ENCODE measurements at regions not wholly inside any gene's neighbourhood (a gene's known extent, or its start where the extent isn't known, plus 50 kb on each side); places are given as distances from the start of the nearest gene placed in this dataset.

DNA sequence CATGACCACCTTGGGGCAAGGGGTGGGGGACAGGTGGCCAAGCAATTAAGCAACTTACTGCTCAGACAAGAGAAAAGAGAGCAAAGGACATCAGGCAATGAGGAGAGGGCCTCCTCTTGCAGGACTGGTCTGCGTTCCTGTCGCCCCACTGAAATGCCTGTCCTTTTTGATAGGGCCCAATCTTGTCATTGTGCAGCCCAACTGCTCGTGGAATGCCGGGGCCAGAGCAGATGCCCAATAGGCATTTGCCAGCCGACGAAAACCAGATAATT lies 104.5 kb upstream of the SH3BP4 start:
- TF ChIP-seq, protein P1, sequence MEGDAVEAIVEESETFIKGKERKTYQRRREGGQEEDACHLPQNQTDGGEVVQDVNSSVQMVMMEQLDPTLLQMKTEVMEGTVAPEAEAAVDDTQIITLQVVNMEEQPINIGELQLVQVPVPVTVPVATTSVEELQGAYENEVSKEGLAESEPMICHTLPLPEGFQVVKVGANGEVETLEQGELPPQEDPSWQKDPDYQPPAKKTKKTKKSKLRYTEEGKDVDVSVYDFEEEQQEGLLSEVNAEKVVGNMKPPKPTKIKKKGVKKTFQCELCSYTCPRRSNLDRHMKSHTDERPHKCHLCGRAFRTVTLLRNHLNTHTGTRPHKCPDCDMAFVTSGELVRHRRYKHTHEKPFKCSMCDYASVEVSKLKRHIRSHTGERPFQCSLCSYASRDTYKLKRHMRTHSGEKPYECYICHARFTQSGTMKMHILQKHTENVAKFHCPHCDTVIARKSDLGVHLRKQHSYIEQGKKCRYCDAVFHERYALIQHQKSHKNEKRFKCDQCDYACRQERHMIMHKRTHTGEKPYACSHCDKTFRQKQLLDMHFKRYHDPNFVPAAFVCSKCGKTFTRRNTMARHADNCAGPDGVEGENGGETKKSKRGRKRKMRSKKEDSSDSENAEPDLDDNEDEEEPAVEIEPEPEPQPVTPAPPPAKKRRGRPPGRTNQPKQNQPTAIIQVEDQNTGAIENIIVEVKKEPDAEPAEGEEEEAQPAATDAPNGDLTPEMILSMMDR (IDR thresholded peaks at IDR 0.05), result no peak
- no peak for TF ChIP-seq EP300 (IDR thresholded peaks at IDR 0.05)
- TF ChIP-seq POLR2AphosphoS5 (IDR thresholded peaks at IDR 0.05), result no peak
